Panc1 (cell line): ENCODE measurements at regions not wholly inside any gene's neighbourhood (a gene's known extent, or its start where the extent isn't known, plus 50 kb on each side); places are given as distances from the start of the nearest gene placed in this dataset.

Experiments used
- CTCF ChIP-seq: fragments of 450-650 bp; IDR thresholded peaks from 2 replicates; pipeline ENCODE4 v1.5.1; 2017; ENCODE audit warnings: mild to moderate bottlenecking
- POLR2AphosphoS5 ChIP-seq: IDR thresholded peaks from 2 replicates; pipeline ENCODE4 v1.6.1; 2012; ENCODE audit warnings: mild to moderate bottlenecking, low read depth, low read length, moderate library complexity
- REST ChIP-seq, 2 experiments: IDR thresholded peaks; 2 replicates each; pipeline ENCODE4 v1.6.1; 2011 to 2012; ENCODE audit warnings: low read depth in 2 of 2, control low read depth in 1 of 2, low read length in 1 of 2, mild to moderate bottlenecking in 1 of 2, moderate library complexity in 1 of 2; ENCODE audit not compliant: insufficient read depth in 1 of 2
- SIN3A ChIP-seq: IDR thresholded peaks from 2 replicates; pipeline ENCODE4 v1.6.1; 2012; ENCODE audit warnings: low read depth, mild to moderate bottlenecking, low read length, moderate library complexity, borderline replicate concordance; ENCODE audit not compliant: insufficient read depth

DNA sequence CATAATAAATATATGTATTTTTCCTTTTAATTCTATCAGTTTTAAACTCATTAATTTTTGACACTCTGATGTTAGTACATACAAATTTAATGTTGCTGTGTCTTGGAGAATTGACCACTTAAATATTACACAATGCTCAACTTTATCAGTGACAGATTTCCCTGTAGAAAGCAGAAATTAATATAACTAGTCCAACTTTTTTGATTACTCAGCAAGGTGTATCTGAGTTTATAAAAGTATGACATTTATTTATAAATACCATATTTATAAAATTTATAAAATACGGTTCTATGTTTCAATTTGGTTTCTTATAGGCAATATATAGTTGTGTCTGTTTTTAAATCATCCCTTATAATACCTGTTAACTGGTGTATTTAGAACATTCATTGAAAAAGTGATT, 350.0 kb upstream of the EYS start:
- TF ChIP-seq CTCF = no peak
- no peak for TF ChIP-seq REST (IDR thresholded peaks at IDR 0.05; ENCODE audit: insufficient read depth in 1 of 2, low read depth in 2 of 2, low read length in 1 of 2)
- no peak for TF ChIP-seq POLR2AphosphoS5
- no peak for TF ChIP-seq SIN3A
